ENCODE measurements at regions not wholly inside any gene's neighbourhood (a gene's known extent, or its start where the extent isn't known, plus 50 kb on each side); places are given as distances from the start of the nearest gene placed in this dataset.

GRCh38 chr4:81651243-81651899, 179.7 kb upstream of the RASGEF1B start:
- TF ChIP-seq POLR2AphosphoS5 (IDR thresholded peaks at IDR 0.05; ENCODE audit: low read length) (no peak), SUZ12 (IDR thresholded peaks at IDR 0.05; ENCODE audit: unreplicated experiment) (no peak), CTCF (IDR thresholded peaks at IDR 0.05 in 2 of 3, conservative IDR thresholded peaks at IDR 0.05 in 1 of 3; ENCODE audit: control insufficient read depth in 2 of 3, extremely low read depth in 1 of 3, insufficient read depth in 1 of 3, low read depth in 3 of 3, low read length in 3 of 3) (no peak), TARDBP (IDR thresholded peaks at IDR 0.05; ENCODE audit: borderline replicate concordance) (no peak), NBN (IDR thresholded peaks at IDR 0.05) (no peak), TAF1 (IDR thresholded peaks at IDR 0.05; ENCODE audit: borderline replicate concordance, low read depth, low read length) (no peak), MYC (IDR thresholded peaks at IDR 0.05; ENCODE audit: insufficient read depth, insufficient read length, insufficient replicate concordance, low read length, severe bottlenecking) (no peak), ZZZ3 (IDR thresholded peaks at IDR 0.05; ENCODE audit: control insufficient read depth, insufficient read length, low read depth) (no peak), USF1 (IDR thresholded peaks at IDR 0.05; ENCODE audit: borderline replicate concordance, extremely low read length, insufficient read depth, low read depth, low read length) (no peak)

Data from GM12878 (cell line).